PC-3 (cell line): ENCODE measurements at regions not wholly inside any gene's neighbourhood (a gene's known extent, or its start where the extent isn't known, plus 50 kb on each side); places are given as distances from the start of the nearest gene placed in this dataset.

Source experiments
- EZH2 ChIP-seq: fragments of 300-600 bp; sonication (generic); IDR thresholded peaks from one replicate; pipeline ENCODE4 v1.6.1; 2017; ENCODE audit warnings: antibody characterized with exemption, mild to moderate bottlenecking, low read length; ENCODE audit not compliant: unreplicated experiment
- TF ChIP-seq, protein P1 (sequence below): fragments of 300-600 bp; sonication (generic); conservative IDR thresholded peaks from 2 replicates; pipeline ENCODE4 v1.5.1; 2017; ENCODE audit warnings: antibody characterized with exemption, low read depth, mild to moderate bottlenecking, low read length

- TF ChIP-seq, protein P1, sequence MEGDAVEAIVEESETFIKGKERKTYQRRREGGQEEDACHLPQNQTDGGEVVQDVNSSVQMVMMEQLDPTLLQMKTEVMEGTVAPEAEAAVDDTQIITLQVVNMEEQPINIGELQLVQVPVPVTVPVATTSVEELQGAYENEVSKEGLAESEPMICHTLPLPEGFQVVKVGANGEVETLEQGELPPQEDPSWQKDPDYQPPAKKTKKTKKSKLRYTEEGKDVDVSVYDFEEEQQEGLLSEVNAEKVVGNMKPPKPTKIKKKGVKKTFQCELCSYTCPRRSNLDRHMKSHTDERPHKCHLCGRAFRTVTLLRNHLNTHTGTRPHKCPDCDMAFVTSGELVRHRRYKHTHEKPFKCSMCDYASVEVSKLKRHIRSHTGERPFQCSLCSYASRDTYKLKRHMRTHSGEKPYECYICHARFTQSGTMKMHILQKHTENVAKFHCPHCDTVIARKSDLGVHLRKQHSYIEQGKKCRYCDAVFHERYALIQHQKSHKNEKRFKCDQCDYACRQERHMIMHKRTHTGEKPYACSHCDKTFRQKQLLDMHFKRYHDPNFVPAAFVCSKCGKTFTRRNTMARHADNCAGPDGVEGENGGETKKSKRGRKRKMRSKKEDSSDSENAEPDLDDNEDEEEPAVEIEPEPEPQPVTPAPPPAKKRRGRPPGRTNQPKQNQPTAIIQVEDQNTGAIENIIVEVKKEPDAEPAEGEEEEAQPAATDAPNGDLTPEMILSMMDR, result no peak
- no peak for TF ChIP-seq EZH2
Measured at GRCh38 chr13:48158290-48158689, 63.4 kb upstream of the MED4 start.
